K562 (cell line): ENCODE measurements at regions not wholly inside any gene's neighbourhood (a gene's known extent, or its start where the extent isn't known, plus 50 kb on each side); places are given as distances from the start of the nearest gene placed in this dataset.
A peak's percentile ranks its signal among the peaks of the same experiment; 100 is the strongest.

Source experiments
- ATAC-seq: fragments of 200-7000 bp; cut with Tn5 transposase; 3 replicates; pipeline ENCODE4 v1.9.1; 2020; ENCODE audit warnings: moderate library complexity
- BruUV-seq: library from RNA; stranded (reverse); fragments of 400-500 nt; replicated peaks from 2 replicates; lab custom pipeline; 2021; lab: Mats Ljungman, UMichigan
- CTCF ChIA-PET: fragments of 300-600 bp; formaldehyde crosslinking; extraction: SDS; loops from one replicate; lab custom pipeline; 2021; ENCODE audit warnings: low intra/inter-chr PET ratio; lab: Yijun Ruan, JAX
- POLR2A ChIA-PET: fragments of 300-600, 350-650 bp; sonication (Branson Sonifier 250); formaldehyde crosslinking; extraction: SDS; loops from one replicate; lab custom pipeline; 2021; ENCODE audit warnings: antibody characterized with exemption, inconsistent platforms; lab: Yijun Ruan, JAX
- DNase-seq, 4 experiments: peaks; one replicate each; pipeline versions ENCODE4 v3.0.0 to v3.0.0-alpha.2; 2011 to 2018; ENCODE audit warnings: low spot score in 3 of 4, mixed read lengths in 3 of 4; ENCODE audit errors: extremely low read depth in 1 of 4
- FAIRE-seq: peaks from 2 replicates; lab custom pipeline; 2011; peaks lifted over from hg19 to GRCh38; lab: Jason Lieb, UNC
- H2AFZ ChIP-seq: 2 replicates; pipeline ENCODE4 v1.6.0; 2011; ENCODE audit warnings: low read depth, low read length, control low read depth, inconsistent platforms
- H3K27ac ChIP-seq: fragments of 200-600 bp; 3 replicates; pipeline ENCODE4 v1.8.0; 2011; ENCODE audit warnings: low read depth, mild to moderate bottlenecking, control low read depth, inconsistent platforms, low read length, moderate library complexity, mixed read lengths; ENCODE audit errors: extremely low read depth
- H3K27me3 ChIP-seq, 2 experiments: fragments of 300-600 bp in 1 of 2; 2 replicates in 1 of 2; 3 replicates in 1 of 2; pipeline versions ENCODE4 v1.6.0 to v1.8.0; 2011; ENCODE audit warnings: inconsistent platforms in 2 of 2, low read length in 2 of 2, mild to moderate bottlenecking in 1 of 2, mixed read lengths in 1 of 2, moderate library complexity in 1 of 2; ENCODE audit not compliant: control insufficient read depth in 2 of 2, insufficient read depth in 2 of 2
- H3K36me3 ChIP-seq: fragments of 300-600 bp; 3 replicates; pipeline ENCODE4 v1.8.0; 2011; ENCODE audit warnings: mild to moderate bottlenecking, low read length, inconsistent platforms; ENCODE audit not compliant: control insufficient read depth, insufficient read depth
- H3K4me1 ChIP-seq, 2 experiments: fragments of 200-600 bp in 1 of 2; replicated peaks in 1 of 2; 2 replicates in 1 of 2; 3 replicates in 1 of 2; pipeline versions ENCODE4 v1.5.1 to v1.8.0; 2011; ENCODE audit warnings: inconsistent platforms in 2 of 2, low read length in 2 of 2, mild to moderate bottlenecking in 1 of 2, mixed read lengths in 1 of 2, moderate library complexity in 1 of 2; ENCODE audit not compliant: control insufficient read depth in 2 of 2, insufficient read depth in 2 of 2
- H3K4me2 ChIP-seq: 2 replicates; pipeline ENCODE4 v1.6.1; 2011; ENCODE audit warnings: low read length, control low read depth, inconsistent platforms, mixed read lengths; ENCODE audit not compliant: insufficient read depth
- H3K4me3 ChIP-seq: fragments of 200-600 bp; sonication (generic), shearing (Covaris generic); 2 replicates; pipeline ENCODE4 v1.5.1; 2016; ENCODE audit warnings: control low read depth, inconsistent platforms
- H3K79me2 ChIP-seq: fragments of 200-600 bp; 3 replicates; pipeline ENCODE4 v1.8.0; 2011; ENCODE audit warnings: low read length, inconsistent platforms; ENCODE audit not compliant: control insufficient read depth, insufficient read depth
- H3K9ac ChIP-seq, 2 experiments: 2 replicates each; pipeline versions ENCODE4 v1.6.0 to v1.6.1; 2011; ENCODE audit warnings: low read depth in 2 of 2, low read length in 2 of 2, control low read depth in 1 of 2, inconsistent platforms in 1 of 2, mild to moderate bottlenecking in 1 of 2, mixed read lengths in 1 of 2; ENCODE audit not compliant: insufficient read depth in 1 of 2
- H3K9me1 ChIP-seq: one replicate; pipeline ENCODE4 v1.6.0; 2011; ENCODE audit warnings: inconsistent platforms, mild to moderate bottlenecking, low read length, moderate library complexity; ENCODE audit not compliant: control insufficient read depth, insufficient read depth
- H3K9me3 ChIP-seq: replicated peaks from 2 replicates; pipeline ENCODE4 v1.5.1; 2011; ENCODE audit warnings: low read depth, low read length, inconsistent platforms; ENCODE audit not compliant: control insufficient read depth, insufficient read depth
- H4K20me1 ChIP-seq: replicated peaks from 2 replicates; pipeline ENCODE4 v1.6.1; 2011; ENCODE audit warnings: low read length, inconsistent platforms, mixed read lengths; ENCODE audit not compliant: control insufficient read depth, insufficient read depth
- NR2C1 ChIP-seq, 2 experiments: fragments of 450-650 bp; IDR thresholded peaks; 2 replicates each; pipeline ENCODE4 v1.6.1; 2017; ENCODE audit warnings: mild to moderate bottlenecking in 2 of 2, antibody characterized with exemption in 1 of 2, inconsistent platforms in 1 of 2, missing compliant biosample characterization in 1 of 2, missing genetic modification characterization in 1 of 2
- POLR2A ChIP-seq: fragments of 450-650 bp; conservative IDR thresholded peaks from 2 replicates; pipeline ENCODE4 v1.6.1; 2016
- ZNF174 ChIP-seq: fragments of 250-450 bp; sonication (Bioruptor Pico); IDR thresholded peaks from 2 replicates; pipeline ENCODE4 v1.4.0; 2020; ENCODE audit warnings: mild to moderate bottlenecking
- ZNF197 ChIP-seq: fragments of 200-800 bp; sonication (Bioruptor generic); IDR thresholded peaks from 2 replicates; pipeline ENCODE4 v1.6.1; 2016; ENCODE audit warnings: low read depth, missing genetic modification characterization, missing compliant biosample characterization
- WGBS: fragments of 100-300 bp; shearing (Covaris generic); methylation state at CpG from one replicate; pipeline ENCODE4 v1.1.6; 2016; ENCODE audit warnings: low coverage, mixed read lengths; ENCODE audit not compliant: insufficient coverage; ENCODE audit errors: missing lambda C conversion rate; 5-methylcytosine and 5-hydroxymethylcytosine counted together
- in situ Hi-C: fragments of 300-500 bp; cut with MboI; formaldehyde crosslinking; loops from 4 replicates; pipeline ENCODE4 v1.15.0; 2018; ENCODE audit warnings: inconsistent platforms, mixed read lengths
- intact Hi-C: fragments of 100-400 bp; cut with micrococcal nuclease; formaldehyde crosslinking; loops from 2 replicates; pipeline ENCODE4 v1.14.2; 2022
- TF ChIP-seq, protein P1 (sequence below): fragments of 250-450 bp; sonication (Bioruptor Pico); IDR thresholded peaks from 2 replicates; pipeline ENCODE4 v1.8.0; 2022; ENCODE audit warnings: inconsistent platforms
- TF ChIP-seq, protein P2 (sequence below): IDR thresholded peaks from 2 replicates; pipeline ENCODE4 v1.6.1; 2011; ENCODE audit warnings: borderline replicate concordance, low read depth, mild to moderate bottlenecking, moderate library complexity, low read length; ENCODE audit not compliant: insufficient read depth, poor library complexity, severe bottlenecking

DNA sequence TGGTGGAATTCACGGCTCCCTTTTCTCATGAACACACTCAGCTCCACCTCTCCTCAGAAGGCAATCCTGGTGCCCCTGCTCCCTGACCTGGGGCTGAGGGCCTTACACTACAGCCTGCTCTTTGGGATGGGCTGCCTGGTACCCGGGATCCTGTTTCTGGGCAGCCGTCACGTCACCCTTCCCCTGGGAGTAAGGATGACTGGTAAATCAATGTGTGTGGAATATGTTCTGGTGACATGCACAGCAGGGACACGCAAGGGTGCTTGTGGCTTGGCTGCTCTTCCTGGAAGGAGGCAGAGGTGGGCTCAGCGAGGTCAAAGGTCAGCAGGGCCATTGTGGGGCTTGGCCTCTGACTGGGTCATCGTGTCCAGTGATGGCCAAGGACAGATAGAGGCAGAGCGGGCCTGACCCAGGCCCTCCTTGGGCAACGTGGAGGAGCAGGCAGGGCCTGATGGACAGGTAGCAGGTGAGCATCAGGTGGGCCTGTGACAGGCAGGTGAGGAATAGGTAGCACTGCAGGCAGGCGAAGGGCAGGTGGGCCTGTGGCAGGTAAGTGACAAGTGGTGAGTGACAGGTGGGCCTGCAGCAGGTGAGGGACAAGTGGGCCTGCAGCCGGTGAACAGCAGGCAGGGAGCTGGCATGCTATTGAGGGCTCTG, 399.4 kb upstream of the IRX4 start:
- in situ Hi-C loops (no loop called here), intact Hi-C loops (no loop called here)
- FAIRE-seq, result no peak
- Histone ChIP-seq H4K20me1 (0 out of 2 replicates have a peak, but pooled peaks cover 3% of the 10 kb centered on the region), H3K9me1 (no peaks in the 10 kb centered on the region), H3K79me2 (no peaks in the 10 kb centered on the region), H3K36me3 (no peaks in the 10 kb centered on the region), H2AFZ (no peak overlapping the region), H3K4me3 (no peak overlapping the region), H3K27me3 (peaks cover 4 to 19% of the 10 kb centered on the region in 2 experiments; a peak in 4 of 5 replicates), H3K4me2 (no peak overlapping the region), H3K9me3 (no peaks in the 10 kb centered on the region), H3K27ac (no peak overlapping the region), H3K9ac (no peak overlapping the region), H3K4me1 (no peaks in the 10 kb centered on the region)
- no peak for ATAC-seq
- CTCF ChIA-PET, result no interaction called here
- no peak for DNase-seq
- TF ChIP-seq POLR2A (no peak), NR2C1 (IDR thresholded peaks at IDR 0.05) (no peak), NR2C1 (tag; IDR thresholded peaks at IDR 0.05) (0 out of 2 replicates have a peak, but pooled peaks have one; percentile 20), ZNF197 (no peak), ZNF174 (CRISPR knock-in tag) (no peak)
- TF ChIP-seq, protein P1, sequence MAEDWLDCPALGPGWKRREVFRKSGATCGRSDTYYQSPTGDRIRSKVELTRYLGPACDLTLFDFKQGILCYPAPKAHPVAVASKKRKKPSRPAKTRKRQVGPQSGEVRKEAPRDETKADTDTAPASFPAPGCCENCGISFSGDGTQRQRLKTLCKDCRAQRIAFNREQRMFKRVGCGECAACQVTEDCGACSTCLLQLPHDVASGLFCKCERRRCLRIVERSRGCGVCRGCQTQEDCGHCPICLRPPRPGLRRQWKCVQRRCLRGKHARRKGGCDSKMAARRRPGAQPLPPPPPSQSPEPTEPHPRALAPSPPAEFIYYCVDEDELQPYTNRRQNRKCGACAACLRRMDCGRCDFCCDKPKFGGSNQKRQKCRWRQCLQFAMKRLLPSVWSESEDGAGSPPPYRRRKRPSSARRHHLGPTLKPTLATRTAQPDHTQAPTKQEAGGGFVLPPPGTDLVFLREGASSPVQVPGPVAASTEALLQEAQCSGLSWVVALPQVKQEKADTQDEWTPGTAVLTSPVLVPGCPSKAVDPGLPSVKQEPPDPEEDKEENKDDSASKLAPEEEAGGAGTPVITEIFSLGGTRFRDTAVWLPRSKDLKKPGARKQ (CRISPR knock-in tag), result no peak
- TF ChIP-seq, protein P2, sequence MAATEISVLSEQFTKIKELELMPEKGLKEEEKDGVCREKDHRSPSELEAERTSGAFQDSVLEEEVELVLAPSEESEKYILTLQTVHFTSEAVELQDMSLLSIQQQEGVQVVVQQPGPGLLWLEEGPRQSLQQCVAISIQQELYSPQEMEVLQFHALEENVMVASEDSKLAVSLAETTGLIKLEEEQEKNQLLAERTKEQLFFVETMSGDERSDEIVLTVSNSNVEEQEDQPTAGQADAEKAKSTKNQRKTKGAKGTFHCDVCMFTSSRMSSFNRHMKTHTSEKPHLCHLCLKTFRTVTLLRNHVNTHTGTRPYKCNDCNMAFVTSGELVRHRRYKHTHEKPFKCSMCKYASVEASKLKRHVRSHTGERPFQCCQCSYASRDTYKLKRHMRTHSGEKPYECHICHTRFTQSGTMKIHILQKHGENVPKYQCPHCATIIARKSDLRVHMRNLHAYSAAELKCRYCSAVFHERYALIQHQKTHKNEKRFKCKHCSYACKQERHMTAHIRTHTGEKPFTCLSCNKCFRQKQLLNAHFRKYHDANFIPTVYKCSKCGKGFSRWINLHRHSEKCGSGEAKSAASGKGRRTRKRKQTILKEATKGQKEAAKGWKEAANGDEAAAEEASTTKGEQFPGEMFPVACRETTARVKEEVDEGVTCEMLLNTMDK, result no peak
- BruUV-seq, result no TSS peak
- WGBS, result under 1% methylated on average over 11 of the region's 11 CpGs
- POLR2A ChIA-PET, result interaction anchor here (0.6 kb wide), 1 partner anchor 263 kb away, joined by 3 read pairs; no protein-coding TSS in a partner anchor
